Fibroblast of the aortic adventitia (primary cell): ENCODE measurements at regions not wholly inside any gene's neighbourhood (a gene's known extent, or its start where the extent isn't known, plus 50 kb on each side); places are given as distances from the start of the nearest gene placed in this dataset.
A peak's percentile ranks its signal among the peaks of the same experiment; 100 is the strongest.

Experiments
- DNase-seq: peaks from one replicate; pipeline ENCODE4 v3.0.0-alpha.2; 2010; ENCODE audit warnings: low read depth
- H3K4me3 ChIP-seq: 2 replicates; pipeline ENCODE4 v1.5.1; 2011; ENCODE audit warnings: low read depth, mild to moderate bottlenecking, control low read depth, low read length, moderate library complexity
- TF ChIP-seq, protein P1 (sequence below): IDR thresholded peaks from 2 replicates; pipeline ENCODE4 v1.5.1; 2011; ENCODE audit warnings: mild to moderate bottlenecking, low read length, control low read depth, inconsistent platforms; ENCODE audit not compliant: insufficient read depth

DNA sequence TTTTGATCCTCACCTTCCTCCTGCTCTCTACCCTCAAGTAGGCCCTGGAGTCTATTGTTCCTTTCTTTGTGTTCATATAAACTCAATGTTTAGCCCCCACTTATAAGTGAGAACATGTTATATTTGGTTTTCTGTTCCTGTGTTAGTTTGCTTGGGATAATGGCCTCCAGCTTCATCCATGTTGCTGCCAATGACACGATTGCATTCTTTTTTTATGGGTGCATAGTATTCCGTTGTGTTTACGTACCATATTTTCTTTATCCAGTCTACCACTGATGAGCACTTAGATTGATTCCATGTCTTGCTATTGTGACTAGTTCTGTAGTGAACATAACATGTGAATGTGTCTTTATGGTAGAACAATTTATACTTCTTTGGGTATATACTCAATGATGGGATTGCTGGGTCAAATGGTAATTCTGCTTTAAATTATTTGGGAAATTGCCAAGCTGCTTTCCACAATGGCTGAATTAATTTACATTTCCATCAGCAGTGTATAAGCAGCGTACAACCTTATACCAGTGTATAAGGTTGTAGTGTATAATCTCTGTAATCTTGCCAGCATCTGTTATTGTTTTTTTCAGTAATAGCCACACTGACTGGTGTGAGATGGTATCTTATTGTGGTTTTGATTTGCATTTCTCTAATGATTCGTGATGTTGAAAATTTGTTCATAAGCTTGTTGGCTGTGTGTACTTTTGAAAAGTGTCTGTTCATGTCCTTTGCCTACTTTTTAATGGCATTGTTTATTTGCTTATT is 288.9 kb downstream of the KCNRG start:
- TF ChIP-seq, protein P1, sequence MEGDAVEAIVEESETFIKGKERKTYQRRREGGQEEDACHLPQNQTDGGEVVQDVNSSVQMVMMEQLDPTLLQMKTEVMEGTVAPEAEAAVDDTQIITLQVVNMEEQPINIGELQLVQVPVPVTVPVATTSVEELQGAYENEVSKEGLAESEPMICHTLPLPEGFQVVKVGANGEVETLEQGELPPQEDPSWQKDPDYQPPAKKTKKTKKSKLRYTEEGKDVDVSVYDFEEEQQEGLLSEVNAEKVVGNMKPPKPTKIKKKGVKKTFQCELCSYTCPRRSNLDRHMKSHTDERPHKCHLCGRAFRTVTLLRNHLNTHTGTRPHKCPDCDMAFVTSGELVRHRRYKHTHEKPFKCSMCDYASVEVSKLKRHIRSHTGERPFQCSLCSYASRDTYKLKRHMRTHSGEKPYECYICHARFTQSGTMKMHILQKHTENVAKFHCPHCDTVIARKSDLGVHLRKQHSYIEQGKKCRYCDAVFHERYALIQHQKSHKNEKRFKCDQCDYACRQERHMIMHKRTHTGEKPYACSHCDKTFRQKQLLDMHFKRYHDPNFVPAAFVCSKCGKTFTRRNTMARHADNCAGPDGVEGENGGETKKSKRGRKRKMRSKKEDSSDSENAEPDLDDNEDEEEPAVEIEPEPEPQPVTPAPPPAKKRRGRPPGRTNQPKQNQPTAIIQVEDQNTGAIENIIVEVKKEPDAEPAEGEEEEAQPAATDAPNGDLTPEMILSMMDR = no peak
- no peak for DNase-seq

DNA sequence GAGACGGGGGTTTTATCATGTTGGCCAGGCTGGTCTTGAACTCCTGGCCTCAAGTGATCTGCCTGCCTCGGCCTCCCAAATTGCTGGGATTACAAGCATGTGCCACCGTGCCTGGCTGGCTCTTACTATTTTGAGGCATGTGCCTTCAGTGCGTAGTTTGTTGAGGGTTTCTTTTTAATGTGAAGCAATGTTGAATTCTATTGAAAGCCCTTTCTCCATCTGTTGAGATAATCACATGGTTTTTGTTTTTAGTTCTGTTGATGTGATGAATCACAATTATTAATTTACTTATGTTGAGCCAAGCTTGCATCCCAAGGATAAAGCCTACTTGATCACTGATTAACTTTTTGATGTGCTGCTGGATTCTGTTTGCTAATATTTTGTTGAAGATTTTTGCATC is 290.9 kb downstream of the KCNRG start:
- no peak overlapping the region for H3K4me3 ChIP-seq
- DNase-seq = no peak
- TF ChIP-seq, protein P1 = no peak

More for the DNA sequence above, 288.9 kb downstream of the KCNRG start:
- no peak overlapping the region for H3K4me3 ChIP-seq

DNA sequence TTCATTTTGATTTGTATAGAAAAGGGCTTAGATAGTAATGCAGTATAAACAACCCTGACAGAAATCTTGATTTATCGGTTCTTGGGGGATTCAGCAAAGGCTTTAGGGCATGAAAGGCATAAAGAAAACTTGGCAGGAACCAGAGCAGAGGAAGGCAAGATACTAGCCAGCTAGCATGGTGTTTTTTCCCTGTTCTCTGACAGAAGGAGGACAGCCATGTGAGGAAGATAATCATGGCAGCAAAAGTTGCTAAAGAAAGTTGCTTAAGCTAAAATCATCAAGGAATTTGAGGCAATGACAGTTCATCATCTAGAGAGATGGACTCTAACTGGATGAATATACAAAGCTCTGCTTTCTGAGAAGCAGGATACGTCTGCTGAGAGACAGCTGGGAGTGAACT is 294.1 kb downstream of the KCNRG start:
- TF ChIP-seq, protein P1 = no peak
- DNase-seq = peak; percentile 43
- H3K4me3 ChIP-seq = no peak overlapping the region

DNA sequence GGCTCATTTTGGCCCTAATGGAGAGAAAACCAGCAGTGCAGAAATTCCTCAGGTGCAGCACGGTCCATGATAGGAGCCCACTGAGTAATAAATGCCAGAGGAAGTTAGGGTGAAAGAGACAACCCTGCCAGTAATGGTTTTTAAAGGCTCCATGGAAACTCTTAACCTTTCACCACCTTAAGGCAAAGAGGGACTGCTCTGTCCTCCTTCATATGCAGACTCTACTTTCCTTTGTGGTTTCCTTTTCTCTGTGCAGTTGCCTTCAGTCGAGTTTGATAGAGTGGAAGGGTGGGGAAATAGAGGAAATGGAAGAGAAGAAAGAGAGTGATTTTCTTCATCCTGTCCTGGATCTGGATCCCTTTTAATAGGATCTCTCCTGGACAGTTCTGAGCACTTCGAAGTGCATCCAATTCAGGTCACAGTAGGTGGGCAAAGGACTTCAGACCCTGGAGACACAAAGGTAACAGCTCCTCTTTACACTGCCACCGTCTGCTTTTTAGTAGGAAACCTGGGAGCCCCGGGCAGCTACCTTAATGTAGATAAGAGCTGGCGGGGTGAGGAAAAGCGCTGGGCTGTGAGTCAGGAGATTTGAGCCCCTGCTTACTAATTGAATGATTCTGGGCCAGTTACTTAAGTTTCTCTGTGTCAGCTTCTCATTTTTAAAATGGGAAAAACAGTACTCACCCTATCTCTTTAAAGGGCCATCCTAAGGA is 294.8 kb downstream of the KCNRG start:
- peak; percentile 9 for DNase-seq
- H3K4me3 ChIP-seq = no peak overlapping the region
- TF ChIP-seq, protein P1 = no peak

DNA sequence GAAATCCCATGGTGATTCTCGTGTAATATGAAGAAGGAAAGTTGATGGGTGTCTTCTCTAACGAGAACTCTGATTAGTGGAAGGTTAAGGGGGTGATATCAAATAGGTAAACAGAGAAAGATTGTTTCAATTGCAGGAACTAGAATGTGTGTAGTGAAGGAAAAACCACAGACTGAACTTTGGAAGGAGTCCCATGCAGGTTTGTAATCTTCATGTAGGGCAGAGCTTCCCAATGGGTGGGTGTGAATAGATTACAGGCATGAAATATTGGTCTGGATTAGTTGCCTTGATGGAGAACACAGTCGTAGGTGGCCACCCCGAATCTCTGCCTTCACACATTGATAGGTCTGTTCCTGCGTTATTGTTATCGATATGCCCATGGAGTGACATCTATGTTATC is 295.5 kb downstream of the KCNRG start:
- TF ChIP-seq, protein P1 = no peak
- H3K4me3 ChIP-seq = no peak overlapping the region
- no peak for DNase-seq

DNA sequence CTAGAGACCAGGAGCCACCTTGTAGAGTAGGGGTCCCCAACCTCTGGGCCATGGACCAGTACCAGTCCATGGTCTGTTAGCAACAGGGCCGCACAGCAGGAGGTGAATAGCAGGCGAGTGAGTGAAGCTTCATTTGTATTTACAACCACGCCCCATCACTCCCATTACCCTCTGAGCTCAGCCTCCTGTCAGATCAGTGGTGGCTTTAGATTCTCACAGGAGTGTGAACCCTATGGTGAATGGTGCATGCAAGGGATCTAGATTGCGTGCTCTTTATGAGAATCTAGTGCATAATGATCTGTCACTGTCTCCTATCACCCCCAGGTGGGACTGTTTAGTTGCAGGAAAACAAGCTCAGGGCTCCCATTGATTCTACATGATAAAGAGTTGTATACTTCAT is 303.6 kb downstream of the KCNRG start:
- no peak for DNase-seq
- no peak overlapping the region for H3K4me3 ChIP-seq
- TF ChIP-seq, protein P1 = no peak
